Keratinocyte (primary cell): ENCODE measurements at regions not wholly inside any gene's neighbourhood (a gene's known extent, or its start where the extent isn't known, plus 50 kb on each side); places are given as distances from the start of the nearest gene placed in this dataset.

Experiments used
- DNase-seq: peaks from one replicate; pipeline ENCODE4 v3.0.0-alpha.2; 2011; ENCODE audit warnings: low read depth, missing footprints, low spot score
- FAIRE-seq: peaks from 2 replicates; lab custom pipeline; 2011; peaks lifted over from hg19 to GRCh38; lab: Jason Lieb, UNC
- H2AFZ ChIP-seq: 2 replicates; pipeline ENCODE4 v1.6.0; 2012; ENCODE audit warnings: low read length, control low read depth, inconsistent platforms; ENCODE audit not compliant: control insufficient read depth
- H3K27ac ChIP-seq: 2 replicates; pipeline ENCODE4 v1.5.1; 2011; ENCODE audit warnings: low read length; ENCODE audit not compliant: control insufficient read depth, insufficient read depth
- H3K27me3 ChIP-seq: 3 replicates; pipeline ENCODE4 v1.6.0; 2011; ENCODE audit warnings: low read length; ENCODE audit not compliant: control insufficient read depth, insufficient read depth; ENCODE audit errors: extremely low read depth
- H3K36me3 ChIP-seq, 2 experiments: 2 replicates in 1 of 2; 3 replicates in 1 of 2; pipeline ENCODE4 v1.5.1; 2011; ENCODE audit warnings: low read length in 2 of 2, mild to moderate bottlenecking in 1 of 2; ENCODE audit not compliant: control insufficient read depth in 2 of 2, insufficient read depth in 2 of 2; ENCODE audit errors: extremely low read depth in 1 of 2
- H3K4me1 ChIP-seq: 3 replicates; pipeline ENCODE4 v1.5.1; 2011; ENCODE audit warnings: low read length; ENCODE audit not compliant: control insufficient read depth, insufficient read depth; ENCODE audit errors: extremely low read depth
- H3K4me2 ChIP-seq: 3 replicates; pipeline ENCODE4 v1.6.0; 2011; ENCODE audit warnings: low read depth, low read length; ENCODE audit not compliant: control insufficient read depth, insufficient read depth; ENCODE audit errors: extremely low read depth
- H3K4me3 ChIP-seq, 3 experiments: fragments of 200-600 bp in 1 of 3; sonication (generic) in 1 of 3; 2 replicates in 2 of 3; 3 replicates in 1 of 3; pipeline ENCODE4 v1.5.1; 2011 to 2016; ENCODE audit warnings: low read length in 3 of 3, mild to moderate bottlenecking in 3 of 3, control low read depth in 2 of 3, inconsistent platforms in 1 of 3, low read depth in 1 of 3, mixed read lengths in 1 of 3, mixed run types in 1 of 3, moderate library complexity in 1 of 3; ENCODE audit not compliant: control insufficient read depth in 2 of 3, insufficient read depth in 2 of 3; ENCODE audit errors: extremely low read depth in 1 of 3
- H3K79me2 ChIP-seq: 2 replicates; pipeline ENCODE4 v1.6.0; 2012; ENCODE audit warnings: low read length; ENCODE audit not compliant: control insufficient read depth, insufficient read depth
- H3K9ac ChIP-seq: 3 replicates; pipeline ENCODE4 v1.6.0; 2011; ENCODE audit warnings: low read length; ENCODE audit not compliant: control insufficient read depth, insufficient read depth; ENCODE audit errors: extremely low read depth
- H3K9me1 ChIP-seq: 3 replicates; pipeline ENCODE4 v1.6.0; 2011; ENCODE audit warnings: low read length; ENCODE audit not compliant: control insufficient read depth, insufficient read depth; ENCODE audit errors: extremely low read depth
- H3K9me3 ChIP-seq: 2 replicates; pipeline ENCODE4 v1.5.1; 2012; ENCODE audit warnings: low read depth, low read length; ENCODE audit not compliant: control insufficient read depth
- H4K20me1 ChIP-seq: 3 replicates; pipeline ENCODE4 v1.6.0; 2011; ENCODE audit warnings: low read length; ENCODE audit not compliant: control insufficient read depth, insufficient read depth; ENCODE audit errors: extremely low read depth
- EZH2 ChIP-seq: IDR thresholded peaks from one replicate; pipeline ENCODE4 v1.6.1; 2012; ENCODE audit warnings: inconsistent platforms, mild to moderate bottlenecking, low read length, moderate library complexity
- dilution Hi-C: fragments of 300-500 bp; cut with MboI; formaldehyde crosslinking; loops from one replicate; pipeline ENCODE4 v1.7.0; 2020; ENCODE audit warnings: low sequenced_read_pairs; ENCODE audit not compliant: extremely low pct_ligation_motif_present
- TF ChIP-seq, protein P1 (sequence below), 3 experiments: IDR thresholded peaks in 1 of 3; conservative IDR thresholded peaks in 1 of 3; optimal IDR thresholded peaks in 1 of 3; 2 replicates in 2 of 3; 3 replicates in 1 of 3; pipeline versions ENCODE3 to v1.5.1; 2011; ENCODE audit warnings: low read length in 3 of 3, mild to moderate bottlenecking in 3 of 3, moderate library complexity in 2 of 3, control low read depth in 1 of 3, inconsistent platforms in 1 of 3; ENCODE audit not compliant: insufficient read depth in 2 of 3; ENCODE audit errors: extremely low read depth in 1 of 3

DNA sequence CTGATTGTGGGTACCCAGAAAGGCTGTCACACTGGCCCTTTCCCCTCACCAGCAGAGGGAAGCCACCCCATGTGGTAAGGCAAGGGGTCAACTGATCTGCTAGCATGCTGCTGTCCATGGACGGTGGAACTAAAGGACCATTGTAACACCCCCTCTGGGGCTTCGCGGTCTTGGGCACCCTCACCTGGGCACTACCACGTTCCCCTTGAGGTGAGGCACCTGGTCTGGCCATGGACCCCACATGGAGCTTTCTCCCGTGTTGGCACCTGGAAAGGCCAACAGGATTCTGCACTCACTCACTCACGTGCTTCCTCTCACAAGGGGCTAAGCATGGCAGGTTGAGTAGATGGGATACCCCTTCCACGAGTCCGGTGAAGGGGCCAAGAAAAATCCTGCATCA lies 72.0 kb upstream of the RFX3 start:
- FAIRE-seq = no peak
- TF ChIP-seq EZH2 = no peak
- TF ChIP-seq, protein P1, sequence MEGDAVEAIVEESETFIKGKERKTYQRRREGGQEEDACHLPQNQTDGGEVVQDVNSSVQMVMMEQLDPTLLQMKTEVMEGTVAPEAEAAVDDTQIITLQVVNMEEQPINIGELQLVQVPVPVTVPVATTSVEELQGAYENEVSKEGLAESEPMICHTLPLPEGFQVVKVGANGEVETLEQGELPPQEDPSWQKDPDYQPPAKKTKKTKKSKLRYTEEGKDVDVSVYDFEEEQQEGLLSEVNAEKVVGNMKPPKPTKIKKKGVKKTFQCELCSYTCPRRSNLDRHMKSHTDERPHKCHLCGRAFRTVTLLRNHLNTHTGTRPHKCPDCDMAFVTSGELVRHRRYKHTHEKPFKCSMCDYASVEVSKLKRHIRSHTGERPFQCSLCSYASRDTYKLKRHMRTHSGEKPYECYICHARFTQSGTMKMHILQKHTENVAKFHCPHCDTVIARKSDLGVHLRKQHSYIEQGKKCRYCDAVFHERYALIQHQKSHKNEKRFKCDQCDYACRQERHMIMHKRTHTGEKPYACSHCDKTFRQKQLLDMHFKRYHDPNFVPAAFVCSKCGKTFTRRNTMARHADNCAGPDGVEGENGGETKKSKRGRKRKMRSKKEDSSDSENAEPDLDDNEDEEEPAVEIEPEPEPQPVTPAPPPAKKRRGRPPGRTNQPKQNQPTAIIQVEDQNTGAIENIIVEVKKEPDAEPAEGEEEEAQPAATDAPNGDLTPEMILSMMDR (optimal IDR thresholded peaks at IDR 0.05 in 1 of 3, IDR thresholded peaks at IDR 0.05 in 1 of 3, conservative IDR thresholded peaks at IDR 0.05 in 1 of 3; ENCODE audit: extremely low read depth in 1 of 3, insufficient read depth in 2 of 3, low read length in 3 of 3) = no peak

GRCh38 chr9:3586066-3586465 lies 60.3 kb upstream of the RFX3 start:
- Histone ChIP-seq H3K4me1 (no peaks in the 10 kb centered on the region), H3K27me3 (no peaks in the 10 kb centered on the region), H3K9me1 (no peaks in the 10 kb centered on the region), H3K4me3 (no peak overlapping the region), H2AFZ (no peak overlapping the region), H3K36me3 (no peaks in the 10 kb centered on the region), H4K20me1 (no peaks in the 10 kb centered on the region), H3K4me2 (no peak overlapping the region), H3K9ac (no peak overlapping the region), H3K79me2 (no peaks in the 10 kb centered on the region), H3K9me3 (no peaks in the 10 kb centered on the region), H3K27ac (no peak overlapping the region)
- TF ChIP-seq, protein P1 (optimal IDR thresholded peaks at IDR 0.05 in 1 of 3, IDR thresholded peaks at IDR 0.05 in 1 of 3, conservative IDR thresholded peaks at IDR 0.05 in 1 of 3; ENCODE audit: extremely low read depth in 1 of 3, insufficient read depth in 2 of 3, low read length in 3 of 3) = no peak
- no peak for TF ChIP-seq EZH2
- FAIRE-seq (no peak), DNase-seq (no peak)
- dilution Hi-C loops = no loop called here

More for the DNA sequence above, 72.0 kb upstream of the RFX3 start:
- Histone ChIP-seq H3K4me3 (no peak overlapping the region), H4K20me1 (no peaks in the 10 kb centered on the region), H2AFZ (no peak overlapping the region), H3K27ac (no peak overlapping the region), H3K9ac (no peak overlapping the region), H3K79me2 (no peaks in the 10 kb centered on the region), H3K36me3 (no peaks in the 10 kb centered on the region), H3K4me1 (no peaks in the 10 kb centered on the region), H3K4me2 (no peak overlapping the region), H3K27me3 (no peaks in the 10 kb centered on the region), H3K9me1 (no peaks in the 10 kb centered on the region), H3K9me3 (no peaks in the 10 kb centered on the region)
- no peak for DNase-seq
- dilution Hi-C loops = no loop called here
